SK-N-SH (cell line): ENCODE measurements at regions not wholly inside any gene's neighbourhood (a gene's known extent, or its start where the extent isn't known, plus 50 kb on each side); places are given as distances from the start of the nearest gene placed in this dataset.

ENCODE experiments used
- CTCF ChIA-PET: fragments of 300-600, 350-600 bp; formaldehyde crosslinking; extraction: SDS; loops from one replicate; lab custom pipeline; 2021; lab: Yijun Ruan, JAX
- POLR2A ChIA-PET: fragments of 350-600 bp; sonication (Branson Sonifier 250); formaldehyde crosslinking; extraction: SDS; loops from one replicate; lab custom pipeline; 2020; ENCODE audit warnings: antibody characterized with exemption, inconsistent platforms; lab: Yijun Ruan, JAX
- DNase-seq: peaks from one replicate; pipeline ENCODE4 v3.0.0; 2012
- H2AFZ ChIP-seq: fragments of 200-600 bp; sonication (generic); 2 replicates; pipeline ENCODE4 v1.8.1; 2016; ENCODE audit warnings: antibody characterized with exemption, mild to moderate bottlenecking, low read depth
- H3F3A ChIP-seq: fragments of 200-600 bp; sonication (generic); replicated peaks from 2 replicates; pipeline ENCODE3; 2016; ENCODE audit warnings: antibody characterized with exemption, mild to moderate bottlenecking; ENCODE audit not compliant: insufficient read depth
- H3K27ac ChIP-seq, 2 experiments: fragments of 200-500 bp in 1 of 2; fragments of 200-600 bp in 1 of 2; sonication (Bioruptor generic) in 1 of 2; sonication (generic), shearing (Covaris generic) in 1 of 2; 2 replicates each; pipeline versions ENCODE4 v1.5.1 to v1.6.1; 2014 to 2016; ENCODE audit warnings: low read depth in 2 of 2, inconsistent platforms in 1 of 2, low read length in 1 of 2, mild to moderate bottlenecking in 1 of 2, mixed read lengths in 1 of 2
- H3K27me3 ChIP-seq: fragments of 200-600 bp; sonication (generic), shearing (Covaris generic); 2 replicates; pipeline ENCODE4 v1.6.1; 2016; ENCODE audit warnings: mixed run types; ENCODE audit not compliant: insufficient read depth
- H3K36me3 ChIP-seq, 2 experiments: fragments of 200-500 bp in 1 of 2; fragments of 200-600 bp in 1 of 2; sonication (Bioruptor generic) in 1 of 2; sonication (generic) in 1 of 2; replicated peaks in 1 of 2; 2 replicates each; pipeline versions ENCODE3 to v1.5.1; 2014 to 2016; ENCODE audit warnings: low read length in 1 of 2, mild to moderate bottlenecking in 1 of 2; ENCODE audit not compliant: insufficient read depth in 2 of 2, control insufficient read depth in 1 of 2
- H3K4me1 ChIP-seq, 2 experiments: fragments of 200-500 bp in 1 of 2; fragments of 200-600 bp in 1 of 2; sonication (Bioruptor generic) in 1 of 2; sonication (generic), shearing (Covaris generic) in 1 of 2; 2 replicates each; pipeline versions ENCODE4 v1.5.1 to v1.6.1; 2014 to 2016; ENCODE audit warnings: low read depth in 1 of 2, low read length in 1 of 2, mixed run types in 1 of 2; ENCODE audit not compliant: insufficient read depth in 2 of 2, control insufficient read depth in 1 of 2
- H3K4me2 ChIP-seq: fragments of 200-600 bp; sonication (generic), shearing (Covaris generic); 2 replicates; pipeline ENCODE4 v1.6.1; 2017; ENCODE audit warnings: mixed run types
- H3K4me3 ChIP-seq, 2 experiments: fragments of 200-500 bp in 1 of 2; fragments of 200-600 bp in 1 of 2; sonication (Bioruptor generic) in 1 of 2; sonication (generic), shearing (Covaris generic) in 1 of 2; 2 replicates each; pipeline versions ENCODE4 v1.5.1 to v1.8.1; 2014 to 2016; ENCODE audit warnings: low read depth in 2 of 2, inconsistent platforms in 1 of 2, low read length in 1 of 2, mild to moderate bottlenecking in 1 of 2, mixed read lengths in 1 of 2, moderate library complexity in 1 of 2
- H3K79me2 ChIP-seq: fragments of 200-600 bp; sonication (generic); 2 replicates; pipeline ENCODE4 v1.8.1; 2017; ENCODE audit warnings: mild to moderate bottlenecking; ENCODE audit not compliant: insufficient read depth
- H3K9ac ChIP-seq: fragments of 200-600 bp; sonication (generic); 2 replicates; pipeline ENCODE4 v1.6.1; 2017; ENCODE audit warnings: mixed run types
- H3K9me2 ChIP-seq: fragments of 200-600 bp; sonication (generic); 2 replicates; pipeline ENCODE4 v1.6.1; 2017; ENCODE audit warnings: mixed run types
- H3K9me3 ChIP-seq: fragments of 200-600 bp; sonication (generic); 2 replicates; pipeline ENCODE4 v1.6.1; 2017; ENCODE audit warnings: mixed run types, mild to moderate bottlenecking, moderate library complexity
- H4K20me1 ChIP-seq: fragments of 200-600 bp; sonication (generic); 2 replicates; pipeline ENCODE4 v1.6.1; 2017; ENCODE audit warnings: mild to moderate bottlenecking, mixed run types; ENCODE audit not compliant: insufficient read depth
- CHD2 ChIP-seq: fragments of 150-350 bp; IDR thresholded peaks from 2 replicates; pipeline ENCODE4 v1.6.1; 2018; ENCODE audit warnings: low read length; ENCODE audit not compliant: partially characterized antibody
- EZH2phosphoT487 ChIP-seq: fragments of 200-600 bp; sonication (generic); IDR thresholded peaks from 2 replicates; pipeline ENCODE4 v1.6.1; 2017; ENCODE audit warnings: low read depth, mixed run types, mild to moderate bottlenecking, antibody characterized with exemption, moderate library complexity, borderline replicate concordance
- MEF2A ChIP-seq: IDR thresholded peaks from 2 replicates; pipeline ENCODE4 v1.4.0; 2012; ENCODE audit warnings: low read depth, borderline replicate concordance
- MXI1 ChIP-seq: IDR thresholded peaks from 2 replicates; pipeline ENCODE4 v1.6.1; 2012; ENCODE audit warnings: mild to moderate bottlenecking, low read depth, low read length, improper control_type of control experiment
- NFIC ChIP-seq: IDR thresholded peaks from 2 replicates; pipeline ENCODE4 v1.4.0; 2012; ENCODE audit warnings: borderline replicate concordance
- NRF1 ChIP-seq: IDR thresholded peaks from 2 replicates; pipeline ENCODE4 v1.6.1; 2012; ENCODE audit warnings: low read depth, mild to moderate bottlenecking, low read length
- POLR2AphosphoS5 ChIP-seq: IDR thresholded peaks from 2 replicates; pipeline ENCODE4 v1.6.1; 2012; ENCODE audit warnings: low read depth, low read length
- RAD21 ChIP-seq: IDR thresholded peaks from 2 replicates; pipeline ENCODE4 v1.6.1; 2012; ENCODE audit warnings: mild to moderate bottlenecking, low read length
- RCOR1 ChIP-seq: fragments of 150-350 bp; IDR thresholded peaks from 2 replicates; pipeline ENCODE4 v1.6.1; 2017; ENCODE audit warnings: antibody characterized with exemption, low read length
- RFX5 ChIP-seq: IDR thresholded peaks from 2 replicates; pipeline ENCODE4 v1.6.1; 2012; ENCODE audit warnings: mild to moderate bottlenecking, improper control_type of control experiment, low read length
- RXRA ChIP-seq: IDR thresholded peaks from 2 replicates; pipeline ENCODE4 v1.4.0; 2012; ENCODE audit warnings: low read depth, mild to moderate bottlenecking, borderline replicate concordance
- SMC3 ChIP-seq: IDR thresholded peaks from 2 replicates; pipeline ENCODE4 v1.6.1; 2012; ENCODE audit warnings: low read depth, low read length, improper control_type of control experiment
- TAF1 ChIP-seq: IDR thresholded peaks from 2 replicates; pipeline ENCODE4 v1.6.1; 2012; ENCODE audit warnings: low read depth, mild to moderate bottlenecking, low read length, moderate library complexity, borderline replicate concordance
- TEAD4 ChIP-seq: IDR thresholded peaks from 2 replicates; pipeline ENCODE4 v1.4.0; 2012; ENCODE audit warnings: mild to moderate bottlenecking, borderline replicate concordance; ENCODE audit not compliant: insufficient read depth
- WGBS: methylation state at CpG from one replicate; pipeline ENCODE4 v1.1.6; 2017; ENCODE audit warnings: low lambda C conversion rate; 5-methylcytosine and 5-hydroxymethylcytosine counted together
- TF ChIP-seq, protein P1 (sequence below): IDR thresholded peaks from 2 replicates; pipeline ENCODE4 v1.6.1; 2012; ENCODE audit warnings: mild to moderate bottlenecking, low read depth, low read length, moderate library complexity
- TF ChIP-seq, protein P2 (sequence below): fragments of 200-600 bp; sonication (generic); IDR thresholded peaks from 2 replicates; pipeline ENCODE4 v1.6.1; 2017; ENCODE audit warnings: antibody characterized with exemption, mild to moderate bottlenecking, moderate library complexity
- TF ChIP-seq, protein P3 (sequence below): fragments of 150-350 bp; IDR thresholded peaks from 2 replicates; pipeline ENCODE4 v1.6.1; 2016; ENCODE audit warnings: mild to moderate bottlenecking, low read depth, low read length
- TF ChIP-seq, protein P4 (sequence below): IDR thresholded peaks from 2 replicates; pipeline ENCODE4 v1.4.0; 2012; ENCODE audit warnings: low read depth

DNA sequence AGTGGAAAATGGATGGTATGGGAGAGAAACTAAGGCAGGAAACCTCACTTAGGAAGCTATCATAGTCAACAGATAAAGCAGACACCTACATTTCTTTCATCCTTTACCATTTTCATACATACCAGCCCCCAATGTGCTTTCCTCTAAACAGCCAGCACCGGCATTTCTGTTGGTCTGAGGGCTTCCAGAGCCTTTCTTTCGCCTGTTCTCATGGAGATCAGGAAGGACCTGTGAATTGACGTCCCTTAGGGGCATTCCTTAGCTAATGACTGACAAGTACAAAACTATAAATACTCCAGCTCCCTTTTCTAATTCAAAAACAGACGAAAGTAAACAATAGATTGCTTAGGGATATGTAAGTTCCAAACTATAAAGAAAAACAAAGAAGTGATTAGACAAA lies 215.5 kb upstream of the CNKSR2 start:
- no peaks in the 10 kb centered on the region for H3K9me3 ChIP-seq
- H3K4me1 ChIP-seq: no peaks in the 10 kb centered on the region
- no peaks in the 10 kb centered on the region for H3F3A ChIP-seq
- H3K79me2 ChIP-seq: no peaks in the 10 kb centered on the region
- H2AFZ ChIP-seq: no peak overlapping the region
- no peak overlapping the region for H3K27ac ChIP-seq
- no peaks in the 10 kb centered on the region for H3K27me3 ChIP-seq
- WGBS: 9% methylated on average over 4 of the region's 4 CpGs
- H3K36me3 ChIP-seq: no peaks in the 10 kb centered on the region
- H3K9ac ChIP-seq: no peak overlapping the region
- H4K20me1 ChIP-seq: no peaks in the 10 kb centered on the region
- no peak overlapping the region for H3K4me3 ChIP-seq
- ChIA-PET CTCF (no interaction called here), POLR2A (no interaction called here)
- DNase-seq: no peak
- H3K4me2 ChIP-seq: no peak overlapping the region
- H3K9me2 ChIP-seq: no peaks in the 10 kb centered on the region
- TF ChIP-seq TEAD4: no peak
- TF ChIP-seq, protein P1, sequence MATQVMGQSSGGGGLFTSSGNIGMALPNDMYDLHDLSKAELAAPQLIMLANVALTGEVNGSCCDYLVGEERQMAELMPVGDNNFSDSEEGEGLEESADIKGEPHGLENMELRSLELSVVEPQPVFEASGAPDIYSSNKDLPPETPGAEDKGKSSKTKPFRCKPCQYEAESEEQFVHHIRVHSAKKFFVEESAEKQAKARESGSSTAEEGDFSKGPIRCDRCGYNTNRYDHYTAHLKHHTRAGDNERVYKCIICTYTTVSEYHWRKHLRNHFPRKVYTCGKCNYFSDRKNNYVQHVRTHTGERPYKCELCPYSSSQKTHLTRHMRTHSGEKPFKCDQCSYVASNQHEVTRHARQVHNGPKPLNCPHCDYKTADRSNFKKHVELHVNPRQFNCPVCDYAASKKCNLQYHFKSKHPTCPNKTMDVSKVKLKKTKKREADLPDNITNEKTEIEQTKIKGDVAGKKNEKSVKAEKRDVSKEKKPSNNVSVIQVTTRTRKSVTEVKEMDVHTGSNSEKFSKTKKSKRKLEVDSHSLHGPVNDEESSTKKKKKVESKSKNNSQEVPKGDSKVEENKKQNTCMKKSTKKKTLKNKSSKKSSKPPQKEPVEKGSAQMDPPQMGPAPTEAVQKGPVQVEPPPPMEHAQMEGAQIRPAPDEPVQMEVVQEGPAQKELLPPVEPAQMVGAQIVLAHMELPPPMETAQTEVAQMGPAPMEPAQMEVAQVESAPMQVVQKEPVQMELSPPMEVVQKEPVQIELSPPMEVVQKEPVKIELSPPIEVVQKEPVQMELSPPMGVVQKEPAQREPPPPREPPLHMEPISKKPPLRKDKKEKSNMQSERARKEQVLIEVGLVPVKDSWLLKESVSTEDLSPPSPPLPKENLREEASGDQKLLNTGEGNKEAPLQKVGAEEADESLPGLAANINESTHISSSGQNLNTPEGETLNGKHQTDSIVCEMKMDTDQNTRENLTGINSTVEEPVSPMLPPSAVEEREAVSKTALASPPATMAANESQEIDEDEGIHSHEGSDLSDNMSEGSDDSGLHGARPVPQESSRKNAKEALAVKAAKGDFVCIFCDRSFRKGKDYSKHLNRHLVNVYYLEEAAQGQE: no peak
- no peak for TF ChIP-seq CHD2
- TF ChIP-seq, protein P2, sequence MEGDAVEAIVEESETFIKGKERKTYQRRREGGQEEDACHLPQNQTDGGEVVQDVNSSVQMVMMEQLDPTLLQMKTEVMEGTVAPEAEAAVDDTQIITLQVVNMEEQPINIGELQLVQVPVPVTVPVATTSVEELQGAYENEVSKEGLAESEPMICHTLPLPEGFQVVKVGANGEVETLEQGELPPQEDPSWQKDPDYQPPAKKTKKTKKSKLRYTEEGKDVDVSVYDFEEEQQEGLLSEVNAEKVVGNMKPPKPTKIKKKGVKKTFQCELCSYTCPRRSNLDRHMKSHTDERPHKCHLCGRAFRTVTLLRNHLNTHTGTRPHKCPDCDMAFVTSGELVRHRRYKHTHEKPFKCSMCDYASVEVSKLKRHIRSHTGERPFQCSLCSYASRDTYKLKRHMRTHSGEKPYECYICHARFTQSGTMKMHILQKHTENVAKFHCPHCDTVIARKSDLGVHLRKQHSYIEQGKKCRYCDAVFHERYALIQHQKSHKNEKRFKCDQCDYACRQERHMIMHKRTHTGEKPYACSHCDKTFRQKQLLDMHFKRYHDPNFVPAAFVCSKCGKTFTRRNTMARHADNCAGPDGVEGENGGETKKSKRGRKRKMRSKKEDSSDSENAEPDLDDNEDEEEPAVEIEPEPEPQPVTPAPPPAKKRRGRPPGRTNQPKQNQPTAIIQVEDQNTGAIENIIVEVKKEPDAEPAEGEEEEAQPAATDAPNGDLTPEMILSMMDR: no peak
- TF ChIP-seq MEF2A: no peak
- no peak for TF ChIP-seq SMC3
- no peak for TF ChIP-seq POLR2AphosphoS5
- TF ChIP-seq RFX5: no peak
- no peak for TF ChIP-seq RXRA
- no peak for TF ChIP-seq EZH2phosphoT487
- no peak for TF ChIP-seq MXI1

DNA sequence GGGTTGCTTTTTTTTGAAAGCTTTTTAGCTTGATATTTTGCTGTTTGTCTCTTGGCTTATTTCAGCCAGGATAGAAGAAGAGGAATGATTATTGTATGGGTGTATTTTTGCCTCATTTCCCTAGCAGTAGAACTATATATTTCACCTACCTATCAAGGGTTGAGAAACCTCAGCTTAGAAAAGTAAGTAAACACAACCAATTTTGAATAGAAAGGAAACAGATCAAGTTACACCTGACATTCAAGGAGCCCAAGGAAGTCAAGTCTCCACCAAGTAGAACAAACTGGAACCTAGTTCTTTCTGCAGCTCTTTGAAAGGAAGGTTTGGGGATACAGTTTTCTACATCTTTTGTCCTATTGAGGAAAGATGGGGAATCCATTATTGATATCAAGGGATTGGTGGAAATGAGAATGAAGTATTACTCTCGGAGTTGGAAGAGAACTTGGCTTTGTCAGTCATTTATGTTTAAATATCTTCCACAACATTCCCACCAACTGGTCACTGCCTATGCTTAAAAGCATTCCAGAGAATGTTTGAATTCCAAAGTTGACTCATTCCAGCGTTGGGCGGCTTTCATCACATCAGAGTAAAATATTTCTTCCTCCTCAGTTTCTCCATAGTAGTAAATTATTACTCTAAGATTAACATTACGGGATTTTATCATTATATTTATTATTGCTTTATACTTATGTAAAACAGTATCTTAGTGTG lies 207.8 kb upstream of the CNKSR2 start:
- Histone ChIP-seq H3K36me3 (no peaks in the 10 kb centered on the region), H4K20me1 (no peaks in the 10 kb centered on the region), H3K4me3 (no peak overlapping the region), H3K27me3 (no peaks in the 10 kb centered on the region), H2AFZ (no peak overlapping the region), H3K27ac (no peak overlapping the region), H3K9ac (no peak overlapping the region), H3F3A (no peaks in the 10 kb centered on the region), H3K9me2 (no peaks in the 10 kb centered on the region), H3K79me2 (no peaks in the 10 kb centered on the region), H3K4me2 (no peak overlapping the region), H3K9me3 (no peaks in the 10 kb centered on the region), H3K4me1 (no peaks in the 10 kb centered on the region)
- WGBS: 12% methylated on average over 4 of the region's 4 CpGs
- no peak for DNase-seq
- no peak for TF ChIP-seq MXI1
- no peak for TF ChIP-seq MEF2A
- TF ChIP-seq, protein P2: no peak
- no peak for TF ChIP-seq SMC3
- no peak for TF ChIP-seq RAD21
- TF ChIP-seq RCOR1: no peak
- TF ChIP-seq TAF1: no peak
- TF ChIP-seq, protein P3, sequence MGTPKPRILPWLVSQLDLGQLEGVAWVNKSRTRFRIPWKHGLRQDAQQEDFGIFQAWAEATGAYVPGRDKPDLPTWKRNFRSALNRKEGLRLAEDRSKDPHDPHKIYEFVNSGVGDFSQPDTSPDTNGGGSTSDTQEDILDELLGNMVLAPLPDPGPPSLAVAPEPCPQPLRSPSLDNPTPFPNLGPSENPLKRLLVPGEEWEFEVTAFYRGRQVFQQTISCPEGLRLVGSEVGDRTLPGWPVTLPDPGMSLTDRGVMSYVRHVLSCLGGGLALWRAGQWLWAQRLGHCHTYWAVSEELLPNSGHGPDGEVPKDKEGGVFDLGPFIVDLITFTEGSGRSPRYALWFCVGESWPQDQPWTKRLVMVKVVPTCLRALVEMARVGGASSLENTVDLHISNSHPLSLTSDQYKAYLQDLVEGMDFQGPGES: no peak
- TF ChIP-seq, protein P4, sequence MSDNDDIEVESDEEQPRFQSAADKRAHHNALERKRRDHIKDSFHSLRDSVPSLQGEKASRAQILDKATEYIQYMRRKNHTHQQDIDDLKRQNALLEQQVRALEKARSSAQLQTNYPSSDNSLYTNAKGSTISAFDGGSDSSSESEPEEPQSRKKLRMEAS: no peak
- TF ChIP-seq NRF1: no peak
- no peak for TF ChIP-seq RFX5
- no peak for TF ChIP-seq NFIC
- CTCF ChIA-PET: no interaction called here
- POLR2A ChIA-PET: no interaction called here
